Kidney epithelial cell (primary cell): ENCODE measurements at regions not wholly inside any gene's neighbourhood (a gene's known extent, or its start where the extent isn't known, plus 50 kb on each side); places are given as distances from the start of the nearest gene placed in this dataset.

Source experiments
- DNase-seq: peaks from one replicate; pipeline ENCODE4 v3.0.0-alpha.2; 2010; ENCODE audit warnings: low read depth
- H3K27me3 ChIP-seq: 2 replicates; pipeline ENCODE4 v1.6.0; 2011; ENCODE audit warnings: low read length; ENCODE audit not compliant: control insufficient read depth, insufficient read depth
- H3K36me3 ChIP-seq: 2 replicates; pipeline ENCODE4 v1.5.1; 2011; ENCODE audit warnings: low read length; ENCODE audit not compliant: control insufficient read depth, insufficient read depth
- H3K4me3 ChIP-seq: 2 replicates; pipeline ENCODE4 v1.5.1; 2011; ENCODE audit warnings: low read depth, mild to moderate bottlenecking, control low read depth, low read length
- CTCF ChIP-seq: IDR thresholded peaks from 2 replicates; pipeline ENCODE4 v1.5.1; 2011; ENCODE audit warnings: mild to moderate bottlenecking, moderate library complexity, low read length, control low read depth, inconsistent platforms; ENCODE audit not compliant: insufficient read depth, poor library complexity, severe bottlenecking

DNA sequence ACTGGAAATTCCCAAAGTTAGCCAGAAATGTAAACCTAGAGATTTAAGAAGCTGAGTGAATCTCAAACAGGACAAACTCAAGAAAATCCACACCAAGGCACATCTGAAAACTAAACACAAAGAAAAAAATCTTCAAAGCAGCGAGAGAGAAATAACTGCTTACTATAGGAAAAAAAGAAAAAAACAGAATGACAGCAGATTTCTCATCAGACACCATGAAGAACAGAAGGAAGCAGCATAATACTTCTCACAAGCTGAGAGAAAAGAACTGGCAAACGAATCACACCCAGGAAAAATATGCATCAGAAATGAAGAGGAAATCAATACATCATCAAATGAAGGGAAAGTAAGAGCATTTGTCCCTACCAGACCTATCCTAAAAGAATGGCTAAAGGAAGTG lies 236.3 kb upstream of the ADAMTS3 start:
- no peak for DNase-seq
- no peaks in the 10 kb centered on the region for H3K27me3 ChIP-seq
- no peak for TF ChIP-seq CTCF

DNA sequence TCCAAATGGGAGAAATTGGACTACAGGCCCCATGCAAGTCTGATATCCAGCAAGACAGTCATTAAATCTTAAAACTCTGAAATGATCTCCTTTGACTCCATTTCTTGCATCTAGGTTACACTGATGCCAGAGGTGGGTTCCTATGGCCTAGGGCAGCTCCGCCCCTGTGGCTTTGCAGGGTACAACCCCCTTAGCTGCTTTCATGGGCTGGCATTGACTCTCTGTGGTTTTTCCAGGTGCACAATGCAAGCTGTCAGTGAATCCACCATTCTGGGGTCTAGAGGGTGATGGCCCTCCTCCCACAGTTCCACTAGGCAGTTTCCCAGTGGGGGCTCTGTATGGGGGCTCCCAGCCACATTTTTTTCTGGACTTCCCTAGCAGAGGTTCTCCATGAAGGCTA lies 228.5 kb upstream of the ADAMTS3 start:
- no peak for DNase-seq
- no peak for TF ChIP-seq CTCF
- no peak overlapping the region for H3K4me3 ChIP-seq

More for the DNA sequence above, 236.3 kb upstream of the ADAMTS3 start:
- Histone ChIP-seq H3K36me3 (no peaks in the 10 kb centered on the region), H3K4me3 (no peak overlapping the region)

GRCh38 chr4:72791054-72791453 lies 222.0 kb upstream of the ADAMTS3 start:
- Histone ChIP-seq H3K36me3 (no peaks in the 10 kb centered on the region), H3K4me3 (no peak overlapping the region), H3K27me3 (no peaks in the 10 kb centered on the region)
- no peak for DNase-seq
- no peak for TF ChIP-seq CTCF

More for the DNA sequence above, 228.5 kb upstream of the ADAMTS3 start:
- no peaks in the 10 kb centered on the region for H3K27me3 ChIP-seq
- no peaks in the 10 kb centered on the region for H3K36me3 ChIP-seq

- TF ChIP-seq CTCF: no peak
- no peak overlapping the region for H3K4me3 ChIP-seq
- H3K36me3 ChIP-seq: no peaks in the 10 kb centered on the region
- peaks cover 2% of the 10 kb centered on the region for H3K27me3 ChIP-seq
- DNase-seq: no peak
Measured at GRCh38 chr4:72786401-72786990, 217.5 kb upstream of the ADAMTS3 start.

DNA sequence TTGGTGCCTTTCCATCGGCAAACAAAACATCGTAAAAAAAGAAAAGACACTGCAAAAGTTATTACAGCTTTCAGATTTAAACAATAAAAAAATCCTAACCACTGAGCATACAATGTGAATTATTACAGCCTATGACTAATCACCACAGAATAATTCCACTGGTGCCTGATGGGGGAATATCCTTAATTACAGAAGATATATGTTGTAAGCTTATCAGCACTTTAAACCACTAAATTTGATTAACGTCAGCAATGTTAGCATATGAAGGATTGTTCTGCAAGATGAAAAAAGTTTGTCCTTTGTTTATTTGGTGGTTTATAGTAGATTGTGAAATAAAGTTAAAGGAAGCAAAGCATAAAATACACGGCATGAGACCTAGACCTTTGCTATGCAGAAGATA lies 210.2 kb upstream of the ADAMTS3 start:
- peaks cover 2% of the 10 kb centered on the region for H3K27me3 ChIP-seq
- DNase-seq: no peak
- no peak for TF ChIP-seq CTCF
- H3K4me3 ChIP-seq: no peak overlapping the region
- H3K36me3 ChIP-seq: no peaks in the 10 kb centered on the region

DNA sequence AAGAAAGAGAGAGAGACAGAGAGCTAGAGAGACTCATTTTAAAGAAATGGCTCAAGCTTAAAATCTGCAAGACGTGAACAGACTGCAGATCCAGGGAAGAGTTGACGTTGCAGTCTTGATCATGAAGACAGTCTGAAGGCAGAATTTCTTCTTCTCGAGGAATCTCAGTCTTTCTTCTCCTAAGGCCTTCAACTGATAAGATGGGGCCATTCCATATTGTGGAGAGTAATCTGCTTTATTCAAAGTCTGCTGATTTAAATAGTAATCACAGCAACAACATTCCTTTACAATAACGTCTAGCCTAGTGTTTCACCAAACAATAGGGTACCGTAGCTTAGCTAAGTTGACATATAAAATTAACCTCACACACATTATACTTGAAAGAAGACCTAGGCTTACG lies 208.4 kb upstream of the ADAMTS3 start:
- DNase-seq: no peak
- no peak for TF ChIP-seq CTCF
- Histone ChIP-seq H3K27me3 (no peaks in the 10 kb centered on the region), H3K36me3 (no peaks in the 10 kb centered on the region), H3K4me3 (no peak overlapping the region)
